H1 (cell line): ENCODE measurements at regions not wholly inside any gene's neighbourhood (a gene's known extent, or its start where the extent isn't known, plus 50 kb on each side); places are given as distances from the start of the nearest gene placed in this dataset.

Experiments used
- CTCF ChIA-PET: fragments of 300-600 bp; sonication (Branson Sonifier 250); formaldehyde crosslinking; loops from one replicate; lab custom pipeline; 2021; ENCODE audit not compliant: partially characterized antibody; lab: Charles Lee
- POLR2A ChIA-PET: fragments of 300-600 bp; sonication (Branson Sonifier 250); formaldehyde crosslinking; loops from one replicate; lab custom pipeline; 2021; ENCODE audit warnings: inconsistent platforms; ENCODE audit not compliant: partially characterized antibody; lab: Charles Lee
- DNase-seq, 2 experiments: peaks; one replicate each; pipeline versions ENCODE4 v3.0.0 to v3.0.0-alpha.2; 2010 to 2022; ENCODE audit warnings: low spot score in 2 of 2, low read depth in 1 of 2, mixed read lengths in 1 of 2
- FAIRE-seq: peaks from 2 replicates; lab custom pipeline; 2011; peaks lifted over from hg19 to GRCh38; lab: Jason Lieb, UNC
- H2AFZ ChIP-seq: 2 replicates; pipeline ENCODE4 v1.8.1; 2012; ENCODE audit warnings: low read length, inconsistent platforms
- H2AK5ac ChIP-seq: 2 replicates; pipeline ENCODE4 v1.6.1; 2013; ENCODE audit warnings: low read depth, low read length
- H2BK120ac ChIP-seq: replicated peaks from 2 replicates; pipeline ENCODE3; 2013; ENCODE audit warnings: low read depth, low read length, inconsistent platforms
- H2BK12ac ChIP-seq: 2 replicates; pipeline ENCODE4 v1.6.1; 2013; ENCODE audit warnings: low read depth, low read length
- H2BK15ac ChIP-seq: 2 replicates; pipeline ENCODE4 v1.6.1; 2013; ENCODE audit warnings: low read length
- H2BK20ac ChIP-seq: 2 replicates; pipeline ENCODE4 v1.6.1; 2013; ENCODE audit warnings: low read length
- H2BK5ac ChIP-seq: 2 replicates; pipeline ENCODE4 v1.6.1; 2013; ENCODE audit warnings: low read depth, low read length
- H3K14ac ChIP-seq: 2 replicates; pipeline ENCODE4 v1.6.1; 2013; ENCODE audit warnings: inconsistent platforms; ENCODE audit not compliant: insufficient read length
- H3K18ac ChIP-seq: 2 replicates; pipeline ENCODE4 v1.6.1; 2013; ENCODE audit warnings: low read length; ENCODE audit errors: extremely low read depth
- H3K23ac ChIP-seq: 2 replicates; pipeline ENCODE4 v1.6.1; 2013; ENCODE audit warnings: inconsistent platforms; ENCODE audit not compliant: insufficient read length
- H3K23me2 ChIP-seq: 2 replicates; pipeline ENCODE4 v1.6.1; 2013; ENCODE audit warnings: low read depth, low read length
- H3K27ac ChIP-seq: 2 replicates; pipeline ENCODE4 v1.6.1; 2011; ENCODE audit warnings: low read depth, low read length, inconsistent platforms
- H3K27me3 ChIP-seq, 4 experiments: replicated peaks in 1 of 4; 1 replicate in 1 of 4; 2 replicates in 3 of 4; pipeline versions ENCODE4 v1.6.1 to v1.8.1; 2011 to 2013; ENCODE audit warnings: low read length in 3 of 4, mild to moderate bottlenecking in 3 of 4, inconsistent platforms in 2 of 4, mixed read lengths in 2 of 4, moderate library complexity in 1 of 4; ENCODE audit not compliant: control insufficient read depth in 3 of 4, insufficient read depth in 3 of 4; ENCODE audit errors: extremely low read depth in 1 of 4
- H3K36me3 ChIP-seq, 4 experiments: 2 replicates each; pipeline versions ENCODE4 v1.6.1 to v1.8.1; 2011 to 2013; ENCODE audit warnings: mild to moderate bottlenecking in 4 of 4, low read length in 3 of 4, moderate library complexity in 2 of 4, control low read depth in 1 of 4, inconsistent platforms in 1 of 4; ENCODE audit not compliant: insufficient read depth in 4 of 4, control insufficient read depth in 2 of 4
- H3K4ac ChIP-seq: replicated peaks from 2 replicates; pipeline ENCODE3; 2013; ENCODE audit warnings: low read length, low read depth, mixed read lengths, inconsistent platforms; ENCODE audit not compliant: insufficient read length
- H3K4me1 ChIP-seq, 4 experiments: replicated peaks in 1 of 4; 1 replicate in 1 of 4; 2 replicates in 3 of 4; pipeline versions ENCODE4 v1.6.1 to v1.8.1; 2011 to 2013; ENCODE audit warnings: low read length in 3 of 4, inconsistent platforms in 2 of 4, mixed read lengths in 1 of 4; ENCODE audit not compliant: insufficient read depth in 4 of 4, control insufficient read depth in 3 of 4
- H3K4me2 ChIP-seq, 2 experiments: 2 replicates each; pipeline versions ENCODE4 v1.6.1 to v1.8.1; 2011 to 2013; ENCODE audit warnings: low read depth in 2 of 2, low read length in 2 of 2, control low read depth in 1 of 2, inconsistent platforms in 1 of 2, mild to moderate bottlenecking in 1 of 2; ENCODE audit not compliant: insufficient read depth in 1 of 2
- H3K4me3 ChIP-seq, 4 experiments: fragments of 200-600, 300-600 bp in 1 of 4; sonication (generic), shearing (Covaris generic), sonication (Bioruptor Twin) in 1 of 4; 2 replicates each; pipeline versions ENCODE4 v1.5.1 to v1.8.1; 2011 to 2016; ENCODE audit warnings: low read length in 4 of 4, low read depth in 3 of 4, control low read depth in 2 of 4, inconsistent platforms in 2 of 4, mild to moderate bottlenecking in 2 of 4, mixed read lengths in 1 of 4, moderate library complexity in 1 of 4; ENCODE audit not compliant: insufficient read depth in 2 of 4; ENCODE audit errors: extremely low read depth in 1 of 4
- H3K56ac ChIP-seq: replicated peaks from 2 replicates; pipeline ENCODE3; 2013; ENCODE audit warnings: low read depth, mild to moderate bottlenecking, mixed read lengths, low read length, inconsistent platforms; ENCODE audit not compliant: insufficient read length
- H3K79me1 ChIP-seq: 2 replicates; pipeline ENCODE4 v1.6.1; 2013; ENCODE audit warnings: low read depth, low read length, control low read depth
- H3K79me2 ChIP-seq, 2 experiments: 2 replicates each; pipeline versions ENCODE4 v1.6.1 to v1.8.1; 2012 to 2013; ENCODE audit warnings: low read length in 2 of 2, mild to moderate bottlenecking in 2 of 2, inconsistent platforms in 1 of 2; ENCODE audit not compliant: insufficient read depth in 2 of 2, control insufficient read depth in 1 of 2
- H3K9ac ChIP-seq, 4 experiments: replicated peaks in 1 of 4; 1 replicate in 1 of 4; 2 replicates in 3 of 4; pipeline versions ENCODE4 v1.6.1 to v1.8.1; 2011 to 2013; ENCODE audit warnings: low read depth in 3 of 4, low read length in 3 of 4, control low read depth in 2 of 4, mild to moderate bottlenecking in 2 of 4, moderate library complexity in 2 of 4, inconsistent platforms in 1 of 4; ENCODE audit errors: extremely low read depth in 1 of 4
- H3K9me3 ChIP-seq, 2 experiments: 2 replicates each; pipeline versions ENCODE4 v1.6.1 to v1.8.1; 2012 to 2013; ENCODE audit warnings: mild to moderate bottlenecking in 2 of 2, moderate library complexity in 2 of 2, control low read depth in 1 of 2, inconsistent platforms in 1 of 2, low read depth in 1 of 2, low read length in 1 of 2, mixed read lengths in 1 of 2; ENCODE audit not compliant: insufficient read depth in 2 of 2
- H4K20me1 ChIP-seq, 2 experiments: replicated peaks in 1 of 2; 2 replicates each; pipeline versions ENCODE3 to v1.8.1; 2011 to 2013; ENCODE audit warnings: inconsistent platforms in 2 of 2, low read length in 2 of 2, mild to moderate bottlenecking in 1 of 2; ENCODE audit not compliant: insufficient read depth in 2 of 2, control insufficient read depth in 1 of 2
- H4K5ac ChIP-seq: 2 replicates; pipeline ENCODE4 v1.6.1; 2013; ENCODE audit warnings: low read length, low read depth, mixed read lengths, inconsistent platforms; ENCODE audit not compliant: insufficient read length
- H4K8ac ChIP-seq: 2 replicates; pipeline ENCODE4 v1.8.0; 2013; ENCODE audit warnings: mild to moderate bottlenecking, moderate library complexity, low read length, inconsistent platforms; ENCODE audit not compliant: insufficient read depth; ENCODE audit errors: extremely low read depth
- H4K91ac ChIP-seq: replicated peaks from 2 replicates; pipeline ENCODE3; 2013; ENCODE audit warnings: low read length, mixed read lengths, inconsistent platforms; ENCODE audit not compliant: insufficient read length
- BCL11A ChIP-seq, 2 experiments: IDR thresholded peaks; one replicate each; pipeline ENCODE4 v1.6.1; 2011; ENCODE audit warnings: low read depth in 2 of 2, low read length in 2 of 2, mild to moderate bottlenecking in 2 of 2
- BRCA1 ChIP-seq: IDR thresholded peaks from 2 replicates; pipeline ENCODE4 v1.6.1; 2012; ENCODE audit warnings: low read depth, low read length, improper control_type of control experiment
- CBX8 ChIP-seq: fragments of 300-800, 300-1000 bp; sonication (generic); IDR thresholded peaks from 2 replicates; pipeline ENCODE4 v1.7.1; 2016; ENCODE audit warnings: low read depth, low read length, borderline replicate concordance
- EZH2 ChIP-seq: fragments of 200-600 bp; sonication (generic); IDR thresholded peaks from 2 replicates; pipeline ENCODE4 v1.7.1; 2012; ENCODE audit warnings: low read depth, mild to moderate bottlenecking, moderate library complexity, low read length, inconsistent platforms; ENCODE audit not compliant: severe bottlenecking
- KDM4A ChIP-seq: IDR thresholded peaks from one replicate; pipeline ENCODE4 v1.7.1; 2012; ENCODE audit warnings: low read depth, mild to moderate bottlenecking, moderate library complexity, low read length, inconsistent platforms; ENCODE audit not compliant: severe bottlenecking
- NRF1 ChIP-seq: IDR thresholded peaks from 2 replicates; pipeline ENCODE4 v1.6.1; 2011; ENCODE audit warnings: mild to moderate bottlenecking, low read depth, low read length, improper control_type of control experiment
- PHF8 ChIP-seq: fragments of 200-600 bp; sonication (generic); conservative IDR thresholded peaks from 2 replicates; pipeline ENCODE4 v1.7.1; 2012; ENCODE audit warnings: low read depth, mild to moderate bottlenecking, inconsistent platforms, low read length, moderate library complexity
- POLR2A ChIP-seq, 2 experiments: IDR thresholded peaks; 1 replicate in 1 of 2; 2 replicates in 1 of 2; pipeline ENCODE4 v1.6.1; 2011; ENCODE audit warnings: low read depth in 2 of 2, low read length in 2 of 2, mild to moderate bottlenecking in 2 of 2; ENCODE audit errors: control extremely low read depth in 1 of 2
- SIN3A ChIP-seq, 2 experiments: IDR thresholded peaks in 1 of 2; conservative IDR thresholded peaks in 1 of 2; 2 replicates each; pipeline ENCODE4 v1.6.1; 2011 to 2012; ENCODE audit warnings: low read length in 2 of 2, improper control_type of control experiment in 1 of 2, low read depth in 1 of 2, mild to moderate bottlenecking in 1 of 2
- SIRT6 ChIP-seq: IDR thresholded peaks from one replicate; pipeline ENCODE4 v1.7.1; 2012; ENCODE audit warnings: low read length, inconsistent platforms
- SP2 ChIP-seq: IDR thresholded peaks from 2 replicates; pipeline ENCODE4 v1.6.1; 2012; ENCODE audit warnings: mild to moderate bottlenecking, low read length, inconsistent platforms
- TAF7 ChIP-seq: optimal IDR thresholded peaks from 2 replicates; pipeline ENCODE3; 2011; ENCODE audit warnings: low read depth, mild to moderate bottlenecking, inconsistent platforms, low read length, moderate library complexity, borderline replicate concordance
- WGBS, 2 experiments: shearing (Covaris generic) in 1 of 2; methylation state at CpG; one replicate each; pipeline versions ENCODE4 v1.1.6 to v1.1.7; 2013 to 2015; ENCODE audit warnings: low lambda C conversion rate in 2 of 2, mixed read lengths in 2 of 2, inconsistent platforms in 1 of 2, low coverage in 1 of 2, missing lambda C conversion rate in 1 of 2; ENCODE audit not compliant: insufficient replicate concordance in 2 of 2, insufficient coverage in 1 of 2, insufficient read length in 1 of 2; ENCODE audit errors: extremely low coverage in 1 of 2, missing lambda C conversion rate in 1 of 2; 5-methylcytosine and 5-hydroxymethylcytosine counted together
- TF ChIP-seq, protein P1 (sequence below): IDR thresholded peaks from 2 replicates; pipeline ENCODE4 v1.6.1; 2011; ENCODE audit warnings: low read depth, mild to moderate bottlenecking, low read length; ENCODE audit not compliant: insufficient read depth

DNA sequence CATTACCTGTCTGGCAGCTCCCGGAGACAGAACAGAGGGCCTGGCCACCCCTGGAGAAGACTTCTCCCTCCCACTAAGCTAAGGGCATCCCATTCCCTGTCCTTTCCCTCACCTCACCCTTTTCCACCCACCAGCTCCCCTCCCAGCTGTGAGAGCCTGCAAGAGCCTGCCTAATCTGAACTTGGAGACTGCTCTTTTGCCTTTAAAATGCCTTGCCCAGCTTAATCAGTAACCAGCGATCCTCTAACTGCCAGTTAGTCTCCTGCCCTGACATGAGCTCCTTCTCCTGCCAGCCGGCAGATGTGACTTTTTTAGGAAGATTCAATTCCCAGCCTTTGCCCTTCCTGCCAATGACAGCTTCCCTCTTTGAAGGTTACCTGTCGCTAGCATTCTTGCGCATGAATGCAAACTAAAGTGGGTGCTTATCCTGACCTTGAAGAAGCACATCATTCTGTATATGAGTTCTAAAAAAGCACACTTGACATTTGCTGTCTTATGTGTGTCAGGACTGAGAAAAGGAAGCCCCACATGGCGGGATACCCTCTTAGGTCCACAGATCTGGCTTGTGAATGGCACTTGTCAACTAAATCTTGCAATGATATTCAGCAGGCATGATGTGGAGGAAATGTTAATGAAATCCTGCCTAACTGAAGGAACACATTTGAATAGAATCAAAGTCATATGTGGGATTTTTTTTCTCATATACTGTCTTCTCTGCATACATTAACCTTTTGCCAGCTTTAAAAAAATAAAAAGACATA is 411.2 kb upstream of the SLC30A5 start:
- Histone ChIP-seq H2BK12ac (no peak overlapping the region), H2BK15ac (no peak overlapping the region), H3K18ac (no peak overlapping the region), H3K4me3 (no peak overlapping the region), H3K79me1 (no peaks in the 10 kb centered on the region), H3K4me1 (no peaks in the 10 kb centered on the region), H3K79me2 (no peaks in the 10 kb centered on the region), H3K27me3 (no peaks in the 10 kb centered on the region), H3K27ac (no peak overlapping the region), H3K36me3 (no peaks in the 10 kb centered on the region), H3K23ac (no peak overlapping the region), H4K5ac (no peak overlapping the region), H4K20me1 (no peaks in the 10 kb centered on the region), H3K56ac (no peak overlapping the region), H2BK5ac (no peak overlapping the region), H3K4me2 (no peak overlapping the region), H3K9ac (no peak overlapping the region), H2BK20ac (no peak overlapping the region), H3K14ac (no peak overlapping the region), H4K91ac (no peak overlapping the region), H4K8ac (no peak overlapping the region), H3K4ac (no peak overlapping the region), H3K9me3 (no peaks in the 10 kb centered on the region; a peak in 1 of 4 replicates), H2BK120ac (no peak overlapping the region), H2AFZ (0 out of 2 replicates have a peak overlapping the region, but pooled peaks have one; percentile 25), H2AK5ac (no peak overlapping the region), H3K23me2 (no peaks in the 10 kb centered on the region)
- POLR2A ChIA-PET: no interaction called here
- CTCF ChIA-PET: no interaction called here
- FAIRE-seq (no peak), DNase-seq (no peak)
- WGBS, 2 experiments: 84% methylated on average over 6 of the region's 6 CpGs; no CpG with 5 or more reads in 1 of the 2 experiments
- no peak for TF ChIP-seq POLR2A (IDR thresholded peaks at IDR 0.05; ENCODE audit: control extremely low read depth in 1 of 2, low read depth in 2 of 2, low read length in 2 of 2)
- TF ChIP-seq BRCA1: no peak
- no peak for TF ChIP-seq SP2
- no peak for TF ChIP-seq TAF7
- no peak for TF ChIP-seq PHF8
- no peak for TF ChIP-seq BCL11A (IDR thresholded peaks at IDR 0.05; ENCODE audit: low read depth in 2 of 2, low read length in 2 of 2)
- no peak for TF ChIP-seq KDM4A
- no peak for TF ChIP-seq NRF1
- TF ChIP-seq EZH2: no peak
- no peak for TF ChIP-seq CBX8
- TF ChIP-seq, protein P1, sequence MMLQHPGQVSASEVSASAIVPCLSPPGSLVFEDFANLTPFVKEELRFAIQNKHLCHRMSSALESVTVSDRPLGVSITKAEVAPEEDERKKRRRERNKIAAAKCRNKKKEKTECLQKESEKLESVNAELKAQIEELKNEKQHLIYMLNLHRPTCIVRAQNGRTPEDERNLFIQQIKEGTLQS: no peak
- TF ChIP-seq SIN3A (conservative IDR thresholded peaks at IDR 0.05 in 1 of 2, IDR thresholded peaks at IDR 0.05 in 1 of 2; ENCODE audit: low read depth in 1 of 2, low read length in 2 of 2): no peak
- TF ChIP-seq SIRT6: no peak
